ENCODE measurements at regions not wholly inside any gene's neighbourhood (a gene's known extent, or its start where the extent isn't known, plus 50 kb on each side); places are given as distances from the start of the nearest gene placed in this dataset.

- DNase-seq (ENCODE audit: low read depth) = no peak
Measured at GRCh38 chr14:95466506-95466905, 49.9 kb downstream of the SYNE3 start.

GRCh38 chr14:95465936-95466335, 50.5 kb downstream of the SYNE3 start:
- no peak for DNase-seq (ENCODE audit: low read depth)

GRCh38 chr14:95465358-95465757, 51.1 kb downstream of the SYNE3 start:
- DNase-seq (ENCODE audit: low read depth) = no peak

GRCh38 chr14:95464514-95464913, 51.9 kb downstream of the SYNE3 start:
- no peak for DNase-seq (ENCODE audit: low read depth)

- DNase-seq (ENCODE audit: low read depth) = no peak
Measured at GRCh38 chr14:95464103-95464502, 52.3 kb downstream of the SYNE3 start.

- DNase-seq (ENCODE audit: low read depth) = peak; percentile 30
Measured at GRCh38 chr14:95463171-95463901, 53.1 kb downstream of the SYNE3 start.

GRCh38 chr14:95462491-95462890, 54.0 kb downstream of the SYNE3 start:
- no peak for DNase-seq (ENCODE audit: low read depth)

GRCh38 chr14:95460647-95461478, 55.6 kb downstream of the SYNE3 start:
- DNase-seq (ENCODE audit: low read depth) = no peak

GRCh38 chr14:95458906-95459305, 57.5 kb downstream of the SYNE3 start:
- DNase-seq (ENCODE audit: low read depth) = no peak

- DNase-seq (ENCODE audit: low read depth) = no peak
Measured at GRCh38 chr14:95458459-95458858, 58.0 kb downstream of the SYNE3 start.

GRCh38 chr14:95456281-95456680, 60.2 kb downstream of the SYNE3 start:
- DNase-seq (ENCODE audit: low read depth) = no peak

- DNase-seq (ENCODE audit: low read depth) = no peak
Measured at GRCh38 chr14:95455246-95455645, 61.2 kb downstream of the SYNE3 start.

- no peak for DNase-seq (ENCODE audit: low read depth)
Measured at GRCh38 chr14:95453713-95453980, 62.8 kb downstream of the SYNE3 start.

- DNase-seq (ENCODE audit: low read depth) = no peak
Measured at GRCh38 chr14:95452893-95453712, 63.3 kb downstream of the SYNE3 start.

- DNase-seq (ENCODE audit: low read depth) = no peak
Measured at GRCh38 chr14:95452176-95452892, 64.1 kb downstream of the SYNE3 start.

- no peak for DNase-seq (ENCODE audit: low read depth)
Measured at GRCh38 chr14:95449131-95449530, 67.3 kb downstream of the SYNE3 start.

- no peak for DNase-seq (ENCODE audit: low read depth)
Measured at GRCh38 chr14:95446470-95446869, 70.0 kb downstream of the SYNE3 start.

GRCh38 chr14:95445676-95446075, 70.8 kb downstream of the SYNE3 start:
- no peak for DNase-seq (ENCODE audit: low read depth)

- no peak for DNase-seq (ENCODE audit: low read depth)
Measured at GRCh38 chr14:95445161-95445560, 71.3 kb downstream of the SYNE3 start.

GRCh38 chr14:95444132-95445129, 72.0 kb downstream of the SYNE3 start:
- no peak for DNase-seq (ENCODE audit: low read depth)

GRCh38 chr14:95442633-95443021, 73.8 kb downstream of the SYNE3 start:
- DNase-seq (ENCODE audit: low read depth) = peak; percentile 51
